ENCODE measurements at regions not wholly inside any gene's neighbourhood (a gene's known extent, or its start where the extent isn't known, plus 50 kb on each side); places are given as distances from the start of the nearest gene placed in this dataset.
A peak's percentile ranks its signal among the peaks of the same experiment; 100 is the strongest.

- DNase-seq (ENCODE audit: insufficient read length, low spot score) = no peak
Observed at GRCh38 chr14:41280745-41281144, 325.9 kb upstream of the LRFN5 start.

GRCh38 chr14:41277450-41277849 lies 329.2 kb upstream of the LRFN5 start:
- TF ChIP-seq CTCF (IDR thresholded peaks at IDR 0.05; ENCODE audit: insufficient read depth, missing control alignments) = no peak
- DNase-seq (ENCODE audit: insufficient read length, low spot score) (no peak), FAIRE-seq (no peak)

More at GRCh38 chr14:41280745-41281144, 325.9 kb upstream of the LRFN5 start:
- peak; percentile 27 for TF ChIP-seq CTCF (IDR thresholded peaks at IDR 0.05; ENCODE audit: insufficient read depth, missing control alignments)
- FAIRE-seq = no peak

GRCh38 chr14:41257476-41257875 lies 349.2 kb upstream of the LRFN5 start:
- no peak for TF ChIP-seq CTCF (IDR thresholded peaks at IDR 0.05; ENCODE audit: insufficient read depth, missing control alignments)
- DNase-seq (ENCODE audit: insufficient read length, low spot score) (no peak), FAIRE-seq (no peak)

GRCh38 chr14:41235466-41235865 lies 371.2 kb upstream of the LRFN5 start:
- FAIRE-seq (no peak), DNase-seq (ENCODE audit: insufficient read length, low spot score) (no peak)
- TF ChIP-seq CTCF (IDR thresholded peaks at IDR 0.05; ENCODE audit: insufficient read depth, missing control alignments) = no peak

GRCh38 chr14:41230683-41231082 lies 376.0 kb upstream of the LRFN5 start:
- no peak for FAIRE-seq
- no peak for DNase-seq (ENCODE audit: insufficient read length, low spot score)
- no peak for TF ChIP-seq CTCF (IDR thresholded peaks at IDR 0.05; ENCODE audit: insufficient read depth, missing control alignments)

- FAIRE-seq (peak; percentile 61), DNase-seq (ENCODE audit: insufficient read length, low spot score) (no peak)
- TF ChIP-seq CTCF (IDR thresholded peaks at IDR 0.05; ENCODE audit: insufficient read depth, missing control alignments) = no peak
Observed at GRCh38 chr14:41229824-41230223, 376.9 kb upstream of the LRFN5 start.

GRCh38 chr14:41225433-41225832 lies 381.2 kb upstream of the LRFN5 start:
- no peak for TF ChIP-seq CTCF (IDR thresholded peaks at IDR 0.05; ENCODE audit: insufficient read depth, missing control alignments)
- DNase-seq (ENCODE audit: insufficient read length, low spot score) (no peak), FAIRE-seq (no peak)
